GM18907 (cell line): ENCODE measurements at regions not wholly inside any gene's neighbourhood (a gene's known extent, or its start where the extent isn't known, plus 50 kb on each side); places are given as distances from the start of the nearest gene placed in this dataset.
"Not testable (repeated sequence)": the region's sequence is repeated elsewhere in the genome, so short reads cannot be mapped to it uniquely, and the experiment has no call there.

ENCODE experiments used
- ATAC-seq: cut with Tn5 transposase; IDR thresholded peaks from one replicate; pipeline ENCODE4 v1.9.1; 2021; ENCODE audit warnings: mild to moderate bottlenecking, moderate library complexity; ENCODE audit not compliant: unreplicated experiment

DNA sequence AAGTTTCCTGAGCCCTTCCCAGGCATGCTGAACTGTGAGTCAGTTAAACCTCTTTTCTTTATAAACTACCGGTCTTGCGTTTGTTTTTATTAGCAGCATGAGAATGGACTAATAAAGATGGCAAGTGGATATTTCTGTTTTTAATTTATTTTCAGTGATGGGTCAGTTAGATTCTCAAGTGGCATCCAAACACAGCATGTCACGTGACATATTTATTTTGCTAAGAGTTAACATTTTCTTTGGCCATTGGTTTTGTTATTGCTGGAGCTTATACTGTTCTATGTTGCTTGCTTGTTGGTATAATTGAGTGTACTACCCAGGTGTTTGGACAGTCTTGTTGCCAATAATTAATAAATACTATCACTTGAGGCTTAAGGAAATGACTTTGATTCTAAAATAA is 181.7 kb upstream of the MALRD1 start:
- no peak for ATAC-seq

DNA sequence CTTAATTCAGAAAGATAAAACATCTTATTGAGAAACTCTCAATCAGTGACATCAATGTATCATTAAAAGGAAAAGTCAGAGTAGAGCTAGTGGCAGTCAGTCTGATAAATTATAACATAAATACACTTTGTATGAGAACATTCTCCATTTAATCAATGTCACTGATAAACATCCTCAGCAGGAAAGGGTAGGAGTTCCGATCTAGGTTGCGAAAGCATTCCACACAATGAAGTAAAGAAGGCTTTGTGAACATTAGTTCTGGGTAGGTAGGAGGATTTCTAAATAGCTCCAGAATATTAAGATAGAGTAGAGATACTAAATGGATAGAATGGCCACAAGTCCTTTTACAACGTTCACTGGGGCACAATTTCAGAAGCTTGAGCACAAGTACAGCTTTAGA is 179.7 kb upstream of the MALRD1 start:
- no peak for ATAC-seq

DNA sequence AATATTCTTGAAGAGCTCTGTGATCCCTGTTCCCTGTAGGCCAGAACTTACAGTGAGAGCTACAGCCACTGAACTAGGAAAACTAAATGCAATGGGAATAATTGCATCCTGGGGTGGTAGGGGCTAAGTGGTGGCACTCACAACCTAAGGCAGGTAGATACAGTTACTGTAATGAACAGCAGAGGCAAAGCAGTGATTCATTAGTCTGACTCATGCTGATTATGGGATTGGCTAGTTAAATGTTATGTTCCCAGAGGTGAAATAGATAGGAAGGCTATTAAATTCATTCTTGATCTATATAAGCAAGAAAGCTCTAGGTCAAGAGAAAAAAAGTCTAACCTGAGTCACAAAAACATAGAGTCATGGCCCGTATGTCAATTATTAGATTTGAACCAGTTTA is 173.1 kb upstream of the MALRD1 start:
- no peak for ATAC-seq

DNA sequence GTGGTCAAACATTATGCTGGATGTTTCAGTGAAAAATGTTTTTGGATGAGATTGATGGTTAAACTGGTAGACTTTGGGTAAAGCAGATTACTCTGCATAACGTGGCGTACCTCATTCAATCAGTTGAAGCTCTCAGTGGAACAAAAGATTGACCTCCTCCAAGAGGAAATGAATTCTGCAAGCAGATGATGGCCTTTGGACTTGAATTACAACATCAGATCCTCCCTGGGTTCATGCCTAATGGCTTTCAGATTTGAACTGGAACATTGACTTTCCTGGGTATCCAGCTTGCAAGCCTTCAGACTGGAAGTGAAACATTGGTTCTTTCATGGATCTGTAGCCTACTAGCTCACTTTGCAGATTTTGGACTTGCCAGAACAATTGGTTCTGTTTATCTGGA is 169.3 kb upstream of the MALRD1 start:
- ATAC-seq = no peak

DNA sequence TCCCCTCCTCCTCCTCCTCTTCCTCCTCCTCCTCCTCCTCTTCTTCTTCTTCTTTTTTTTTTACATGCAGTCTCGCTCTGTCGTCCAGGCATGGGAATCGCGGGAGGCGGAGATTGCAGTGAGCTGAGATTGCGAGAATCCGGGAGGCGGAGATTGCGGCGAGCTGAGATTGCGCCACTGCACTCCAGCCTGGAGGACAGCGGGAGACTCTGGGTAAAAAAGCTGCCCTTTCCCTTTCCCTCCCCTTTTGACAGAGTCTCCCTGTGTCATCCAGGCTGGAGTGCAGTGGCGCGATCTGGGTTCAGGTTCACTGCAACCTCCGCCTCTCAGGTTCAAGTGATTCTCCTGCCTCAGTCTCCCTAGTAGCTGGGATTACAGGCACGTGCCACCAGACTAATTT is 168.1 kb upstream of the MALRD1 start:
- ATAC-seq = no peak

DNA sequence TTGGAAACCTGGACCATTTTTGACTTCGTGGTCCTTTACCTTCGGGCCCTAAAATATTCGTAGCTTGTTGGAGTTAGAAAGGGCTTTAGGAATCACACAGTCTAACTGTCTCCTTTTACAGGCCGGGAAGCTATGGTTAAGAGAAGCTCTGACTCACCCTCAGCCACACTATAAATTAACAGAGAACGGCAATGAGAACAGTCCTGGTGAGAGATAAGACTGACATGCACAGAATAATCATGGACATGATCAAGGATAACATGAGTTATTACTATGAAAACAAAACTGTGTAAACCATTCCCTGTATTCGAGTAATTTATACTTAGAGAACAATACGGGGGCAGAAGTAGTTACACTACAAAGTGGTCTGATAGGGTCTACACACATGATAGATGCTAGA is 162.5 kb upstream of the MALRD1 start:
- ATAC-seq = no peak

DNA sequence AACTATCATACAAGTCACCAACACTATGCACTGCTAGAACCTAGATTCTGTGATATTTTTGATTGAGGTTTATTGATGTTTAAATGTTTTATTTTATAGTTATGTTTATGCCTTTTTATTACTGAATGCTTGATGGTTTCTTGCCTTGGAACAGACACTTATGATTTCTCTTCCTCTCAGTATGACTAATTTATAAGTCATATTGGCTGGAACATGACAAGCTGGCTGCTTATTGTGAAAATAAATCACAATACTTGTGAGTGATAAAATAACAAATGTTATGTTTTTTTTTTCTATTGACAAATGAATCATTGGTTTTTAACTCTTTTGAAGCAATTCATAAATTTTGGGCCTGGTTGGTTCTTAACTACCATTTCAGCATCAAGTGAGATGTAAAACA is 142.0 kb upstream of the MALRD1 start:
- no peak for ATAC-seq

DNA sequence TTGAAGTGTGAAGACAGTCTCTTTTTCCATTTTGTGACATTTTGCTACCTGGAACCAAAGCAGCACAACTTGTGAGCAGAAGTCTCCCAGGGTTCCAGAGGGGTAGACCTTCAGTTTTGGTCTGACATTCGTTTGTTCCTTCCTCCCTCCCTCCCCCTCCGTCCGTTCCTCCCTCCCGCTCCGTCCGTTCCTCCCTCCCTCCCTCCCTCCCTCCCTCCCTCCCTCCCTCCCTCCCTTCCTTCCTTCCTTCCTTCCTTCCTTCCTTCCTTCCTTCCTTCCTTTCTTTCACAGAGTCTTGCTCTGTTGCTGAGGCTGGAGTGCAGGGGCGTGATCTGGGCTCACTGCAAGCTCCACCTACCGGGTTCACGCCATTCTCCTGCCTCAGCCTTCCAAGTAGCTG is 131.2 kb upstream of the MALRD1 start:
- not testable (repeated sequence) for ATAC-seq

DNA sequence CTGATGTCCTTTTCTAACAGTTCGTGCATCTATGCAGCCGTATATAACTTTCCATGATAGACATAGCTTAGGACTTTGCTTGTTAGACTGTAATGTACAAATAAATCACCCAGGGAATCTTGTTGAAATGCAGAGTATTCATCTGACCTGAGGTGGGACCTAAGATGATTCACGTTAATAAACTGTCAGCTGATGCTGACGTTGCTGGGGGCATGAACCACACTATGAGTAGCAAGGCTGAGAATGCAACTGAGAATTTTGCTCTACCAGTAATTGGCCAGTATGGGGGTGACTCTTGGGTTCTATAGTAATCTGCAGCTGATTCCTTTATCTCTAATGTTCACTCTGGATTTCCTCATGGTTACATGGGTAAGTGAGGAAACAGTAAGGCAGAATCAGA is 130.1 kb upstream of the MALRD1 start:
- no peak for ATAC-seq

DNA sequence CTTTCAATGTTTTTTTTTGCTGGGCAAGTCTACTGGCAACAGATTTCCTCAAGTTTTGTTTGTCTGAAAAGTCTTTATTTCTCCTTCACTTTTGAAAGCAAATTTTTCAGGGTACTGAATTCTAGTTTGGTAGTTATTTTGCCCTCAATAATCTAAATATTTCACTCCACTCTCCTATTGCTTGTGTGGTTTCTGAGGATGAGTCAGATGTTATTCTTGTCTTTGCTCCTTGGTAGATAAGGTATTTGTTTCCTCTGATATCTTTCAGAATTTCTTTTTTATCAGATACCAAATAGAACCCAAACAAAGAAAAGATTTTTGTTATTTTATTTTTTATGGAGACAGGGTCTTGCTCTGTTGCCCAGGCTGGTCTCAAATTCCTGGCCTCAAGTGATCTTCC is 99.2 kb upstream of the MALRD1 start:
- ATAC-seq = no peak

DNA sequence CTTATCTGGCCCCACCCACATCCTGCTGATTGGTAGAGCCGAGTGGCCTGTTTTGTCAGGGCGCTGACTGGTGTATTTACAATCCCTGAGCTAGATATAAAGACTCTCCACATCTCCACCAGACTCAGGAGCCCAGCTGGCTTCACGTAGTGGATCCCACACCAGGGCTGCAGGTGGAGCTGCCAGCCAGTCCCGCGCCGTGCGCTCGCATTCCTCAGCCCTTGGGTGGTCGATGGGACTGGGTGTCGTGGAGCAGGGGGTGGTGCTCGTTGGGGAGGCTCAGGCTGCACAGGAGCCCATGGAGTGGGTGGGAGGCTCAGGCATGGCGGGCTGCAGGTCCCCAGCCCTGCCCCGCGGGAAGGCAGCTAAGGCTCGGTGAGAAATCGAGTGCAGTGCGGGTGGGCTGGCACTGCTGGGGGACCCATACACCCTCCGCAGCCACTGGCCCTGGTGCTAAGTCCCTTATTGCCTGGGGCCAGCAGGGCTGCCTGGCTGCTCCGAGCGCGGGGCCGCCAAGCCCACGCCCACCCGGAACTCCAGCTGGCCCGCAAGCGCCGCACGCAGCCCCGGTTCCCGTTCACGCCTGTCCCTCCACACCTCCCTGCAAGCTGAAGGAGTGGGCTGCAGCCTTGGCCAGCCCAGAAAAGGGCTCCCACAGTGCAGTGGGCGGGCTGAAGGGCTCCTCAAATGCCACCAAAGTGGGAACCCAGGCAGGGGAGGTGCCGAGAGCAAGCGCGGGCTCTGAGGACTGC is 97.4 kb upstream of the MALRD1 start:
- not testable (repeated sequence) for ATAC-seq

DNA sequence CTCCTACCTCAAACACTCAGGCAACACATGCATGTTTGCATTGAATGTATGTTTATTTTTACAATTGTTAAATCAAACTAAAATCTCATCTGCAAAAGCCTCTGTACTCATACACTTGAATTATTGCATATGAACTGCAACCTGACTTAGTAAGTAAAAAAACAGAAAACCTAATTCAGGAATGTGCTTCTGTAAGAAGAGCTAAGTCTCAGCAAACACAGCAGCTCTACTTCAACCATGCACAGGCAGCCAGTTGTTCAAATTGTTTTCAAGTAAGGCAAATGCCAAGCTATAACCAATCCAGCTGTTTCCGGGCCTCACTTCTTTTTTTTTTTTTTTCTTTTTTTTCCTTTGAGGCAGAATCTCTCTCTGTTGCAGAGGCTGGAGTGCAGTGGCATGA is 93.5 kb upstream of the MALRD1 start:
- ATAC-seq = no peak

DNA sequence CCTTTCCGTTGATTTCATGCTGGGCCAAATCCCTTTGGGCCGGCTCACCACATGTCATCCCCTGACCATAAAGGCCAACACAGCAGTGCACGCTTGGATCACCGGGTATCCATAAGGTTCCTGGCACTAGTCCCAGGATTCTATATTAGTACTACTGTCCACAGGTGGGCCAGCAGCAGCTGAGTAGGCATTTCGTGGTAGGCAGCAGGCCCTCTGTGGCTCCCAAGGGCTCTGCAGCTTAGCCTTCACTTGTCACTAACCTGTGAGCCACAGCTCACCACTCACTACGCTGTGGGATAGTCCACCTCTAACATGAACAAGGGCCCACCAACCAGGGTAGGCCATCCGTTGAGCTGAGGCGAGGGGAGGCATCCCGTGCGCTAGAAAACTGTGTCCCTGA is 89.2 kb upstream of the MALRD1 start:
- ATAC-seq = no peak

DNA sequence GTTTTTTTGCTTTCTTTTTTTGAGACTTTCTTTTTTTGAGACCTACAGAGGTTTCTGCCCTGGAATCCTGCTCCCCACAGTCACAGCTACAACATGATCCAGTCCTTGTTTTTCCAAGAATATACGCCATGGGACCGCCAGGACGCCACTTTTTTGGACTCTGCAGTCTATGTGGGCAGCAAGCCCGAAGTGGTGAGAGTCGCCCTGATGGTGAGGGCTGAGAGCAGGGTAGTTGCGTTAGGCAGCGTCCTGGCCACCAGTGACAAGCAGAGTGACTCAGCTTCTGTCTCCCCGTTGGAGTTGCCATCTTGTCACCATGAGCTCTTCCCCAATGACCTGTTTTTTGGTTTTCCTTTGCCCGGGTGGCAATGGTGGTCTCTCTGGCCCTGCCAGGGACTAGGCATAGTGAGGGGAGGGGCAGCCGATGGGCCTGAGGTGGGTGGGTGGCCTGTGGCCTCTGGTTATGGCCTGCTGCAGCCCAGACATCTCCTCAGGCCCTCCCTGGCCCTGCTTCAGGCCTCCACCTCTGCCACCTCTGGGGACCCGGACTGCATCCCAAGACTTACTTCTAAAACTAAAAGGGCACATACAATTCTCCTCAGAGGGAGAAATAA is 88.0 kb upstream of the MALRD1 start:
- ATAC-seq = no peak

DNA sequence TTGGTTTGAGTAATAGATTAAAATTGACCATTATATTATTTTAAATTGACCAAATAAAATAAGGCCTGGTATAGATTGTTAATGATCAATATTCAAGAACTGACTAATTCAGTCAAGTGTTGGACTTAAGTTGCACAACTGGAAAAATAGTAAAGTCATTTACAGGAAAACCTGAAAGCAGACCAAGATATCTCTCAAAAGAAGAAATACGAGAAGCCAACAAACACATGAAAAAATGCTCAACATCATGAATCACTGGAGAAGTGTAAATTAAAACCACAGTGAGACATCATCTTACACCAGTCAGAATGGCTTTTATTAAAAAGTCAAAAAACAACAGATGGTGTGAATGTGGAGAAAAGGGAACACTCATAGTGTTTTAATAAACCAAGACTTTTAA is 80.4 kb upstream of the MALRD1 start:
- no peak for ATAC-seq

DNA sequence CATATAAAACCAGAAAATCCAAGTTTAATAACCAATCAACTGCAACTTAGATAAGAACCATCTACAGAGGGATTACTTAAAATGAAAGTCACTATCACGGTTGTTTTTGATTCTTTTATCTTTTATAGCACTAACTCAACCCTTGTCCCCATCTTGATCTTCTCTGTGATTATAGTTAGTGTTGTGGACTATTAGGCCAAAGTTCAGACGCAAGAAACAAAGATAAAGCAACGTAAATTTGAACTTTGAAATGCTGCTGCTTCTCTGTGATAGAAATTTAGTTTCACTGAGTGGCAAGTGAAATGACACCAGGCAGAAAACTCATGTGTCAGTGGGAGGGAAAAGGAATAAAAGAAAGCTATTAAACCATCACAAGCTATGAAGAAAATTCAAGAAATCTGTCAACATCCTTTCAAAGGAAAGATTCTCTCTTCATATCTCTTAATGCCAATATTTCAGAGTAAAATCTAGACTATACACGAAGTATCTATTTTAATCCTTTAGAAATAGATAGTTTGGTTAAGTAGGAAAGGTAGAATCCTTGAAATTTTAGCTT is 71.8 kb upstream of the MALRD1 start:
- no peak for ATAC-seq

DNA sequence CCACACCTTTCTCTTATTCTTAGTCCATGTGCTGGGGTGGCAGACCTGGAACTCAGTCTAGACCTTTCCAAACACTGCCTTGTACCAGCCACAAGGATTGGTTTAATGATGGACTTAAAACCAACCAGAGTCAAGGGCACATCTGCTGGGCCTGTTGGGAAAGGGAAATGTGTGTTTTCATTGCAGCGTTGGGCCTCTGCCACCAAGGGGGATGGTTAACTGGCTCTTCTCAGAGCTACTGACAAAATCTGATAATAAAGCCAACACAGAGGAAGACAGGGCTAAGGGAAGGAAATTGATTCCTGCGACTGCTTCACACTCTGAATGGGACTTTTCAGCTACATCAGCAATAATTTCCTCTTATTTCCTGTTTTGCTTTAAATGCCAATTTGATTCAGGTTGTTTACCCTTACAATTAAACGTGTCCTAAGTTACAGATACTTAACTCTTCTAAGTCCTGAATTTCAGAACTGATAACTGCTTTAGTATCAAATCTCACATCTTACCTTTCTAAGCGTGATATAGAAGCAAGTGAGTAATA is 68.4 kb upstream of the MALRD1 start:
- no peak for ATAC-seq

DNA sequence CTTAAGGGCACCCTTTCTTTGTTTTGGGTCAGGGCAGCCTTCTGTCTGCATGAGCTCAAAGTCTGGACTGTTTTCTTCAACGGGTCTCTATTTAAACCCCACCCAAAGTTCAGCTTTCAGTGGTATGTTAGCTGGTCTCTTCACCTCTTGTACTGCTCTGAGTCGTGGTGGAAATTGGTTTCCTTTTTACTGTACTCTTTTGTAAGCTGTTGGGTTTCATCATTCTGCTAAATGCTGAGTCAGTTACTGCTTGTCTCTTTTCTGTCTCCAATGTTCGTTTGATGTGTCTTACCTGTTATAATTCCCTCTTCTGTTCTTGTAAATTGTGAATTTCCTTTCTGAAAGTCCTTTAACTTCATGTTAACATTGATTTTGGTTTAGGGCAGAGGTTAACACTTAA is 64.1 kb upstream of the MALRD1 start:
- no peak for ATAC-seq

DNA sequence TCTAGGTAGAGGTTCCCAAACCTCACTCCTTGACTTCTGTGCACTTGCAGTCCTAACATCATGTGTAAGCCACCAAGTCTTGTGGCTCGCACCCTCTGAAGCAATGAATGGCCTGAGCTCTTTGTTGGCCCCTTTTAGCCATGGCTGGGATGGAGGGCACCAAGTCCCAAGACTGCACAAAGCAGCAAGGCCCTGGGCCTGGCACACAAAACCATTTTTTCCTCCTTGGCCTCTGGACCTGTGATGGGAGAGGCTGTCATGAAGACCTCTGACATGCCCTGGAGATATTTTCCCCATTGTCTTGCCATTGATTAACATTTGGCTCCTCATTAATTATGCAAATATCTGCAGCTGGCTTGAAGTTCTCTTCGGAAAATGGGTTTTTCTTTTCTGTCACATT is 60.3 kb upstream of the MALRD1 start:
- no peak for ATAC-seq
